H9 (cell line): ENCODE measurements at regions not wholly inside any gene's neighbourhood (a gene's known extent, or its start where the extent isn't known, plus 50 kb on each side); places are given as distances from the start of the nearest gene placed in this dataset.
A peak's percentile ranks its signal among the peaks of the same experiment; 100 is the strongest.

Experiments
- DNase-seq: peaks from one replicate; pipeline ENCODE4 v3.0.0-alpha.2; 2017
- H2AFZ ChIP-seq: one replicate; pipeline ENCODE4 v1.6.1; 2013; ENCODE audit warnings: mild to moderate bottlenecking, low read length, control low read depth, moderate library complexity
- H2AK5ac ChIP-seq: 2 replicates; pipeline ENCODE4 v1.6.1; 2013; ENCODE audit warnings: low read length, control low read depth, mixed read lengths; ENCODE audit not compliant: insufficient read length
- H2BK120ac ChIP-seq: one replicate; pipeline ENCODE4 v1.6.1; 2013; ENCODE audit warnings: low read depth, mild to moderate bottlenecking, low read length, control low read depth, inconsistent platforms; ENCODE audit not compliant: poor library complexity, severe bottlenecking
- H2BK12ac ChIP-seq: 2 replicates; pipeline ENCODE4 v1.6.1; 2013; ENCODE audit warnings: low read length, control low read depth, mixed read lengths, low read depth; ENCODE audit not compliant: insufficient read length
- H2BK15ac ChIP-seq: 2 replicates; pipeline ENCODE4 v1.6.1; 2013; ENCODE audit warnings: low read depth, low read length, control low read depth
- H2BK20ac ChIP-seq: one replicate; pipeline ENCODE4 v1.6.1; 2013; ENCODE audit warnings: low read depth, mild to moderate bottlenecking, low read length, control low read depth, inconsistent platforms; ENCODE audit not compliant: poor library complexity, severe bottlenecking
- H2BK5ac ChIP-seq: 2 replicates; pipeline ENCODE4 v1.6.1; 2013; ENCODE audit warnings: low read length, control low read depth, mixed read lengths; ENCODE audit not compliant: insufficient read length
- H3K14ac ChIP-seq: 2 replicates; pipeline ENCODE4 v1.6.1; 2013; ENCODE audit warnings: low read length, control low read depth; ENCODE audit not compliant: insufficient read depth
- H3K18ac ChIP-seq: 2 replicates; pipeline ENCODE4 v1.6.1; 2013; ENCODE audit warnings: low read depth, mild to moderate bottlenecking, mixed read lengths, low read length, control low read depth; ENCODE audit not compliant: insufficient read length
- H3K23ac ChIP-seq: 2 replicates; pipeline ENCODE4 v1.6.1; 2013; ENCODE audit warnings: low read length, control low read depth, mixed read lengths, low read depth; ENCODE audit not compliant: insufficient read length
- H3K23me2 ChIP-seq: 2 replicates; pipeline ENCODE4 v1.6.1; 2013; ENCODE audit warnings: low read depth, mild to moderate bottlenecking, mixed read lengths, low read length, control low read depth; ENCODE audit not compliant: insufficient read length, poor library complexity, severe bottlenecking
- H3K27ac ChIP-seq: 2 replicates; pipeline ENCODE4 v1.5.1; 2013; ENCODE audit warnings: low read length, control low read depth, mixed read lengths, low read depth; ENCODE audit not compliant: insufficient read length
- H3K27me3 ChIP-seq: 2 replicates; pipeline ENCODE4 v1.6.1; 2013; ENCODE audit warnings: low read length, control low read depth, inconsistent platforms; ENCODE audit not compliant: insufficient read depth
- H3K4ac ChIP-seq: 2 replicates; pipeline ENCODE4 v1.6.1; 2013; ENCODE audit warnings: low read depth, mild to moderate bottlenecking, control low read depth, inconsistent platforms, low read length, moderate library complexity
- H3K4me1 ChIP-seq: 2 replicates; pipeline ENCODE4 v1.6.1; 2013; ENCODE audit warnings: low read length, control low read depth, inconsistent platforms; ENCODE audit not compliant: insufficient read depth
- H3K4me2 ChIP-seq: 2 replicates; pipeline ENCODE4 v1.6.1; 2013; ENCODE audit warnings: low read length, control low read depth, mixed read lengths; ENCODE audit not compliant: insufficient read length, insufficient read depth
- H3K56ac ChIP-seq: 2 replicates; pipeline ENCODE4 v1.6.1; 2013; ENCODE audit warnings: low read depth, mild to moderate bottlenecking, mixed read lengths, low read length, control low read depth; ENCODE audit not compliant: insufficient read length
- H3K79me1 ChIP-seq: 2 replicates; pipeline ENCODE4 v1.6.1; 2013; ENCODE audit warnings: low read depth, mild to moderate bottlenecking, moderate library complexity, low read length, control low read depth, inconsistent platforms; ENCODE audit not compliant: insufficient read depth, poor library complexity, severe bottlenecking
- H3K79me2 ChIP-seq: 2 replicates; pipeline ENCODE4 v1.6.1; 2013; ENCODE audit warnings: low read length, control low read depth, inconsistent platforms; ENCODE audit not compliant: insufficient read depth
- H3K9ac ChIP-seq: 2 replicates; pipeline ENCODE4 v1.6.1; 2013; ENCODE audit warnings: low read length, control low read depth, mixed read lengths; ENCODE audit not compliant: insufficient read length; ENCODE audit errors: extremely low read depth
- H3K9me3 ChIP-seq: one replicate; pipeline ENCODE4 v1.6.1; 2013; ENCODE audit warnings: low read depth, low read length, inconsistent platforms; ENCODE audit not compliant: control insufficient read depth
- H3T11ph ChIP-seq: one replicate; pipeline ENCODE4 v1.6.1; 2013; ENCODE audit warnings: mild to moderate bottlenecking, low read length, control low read depth, inconsistent platforms
- H4K20me1 ChIP-seq: one replicate; pipeline ENCODE4 v1.6.1; 2013; ENCODE audit not compliant: control insufficient read depth, insufficient read length, insufficient read depth
- H4K5ac ChIP-seq: 2 replicates; pipeline ENCODE4 v1.6.1; 2013; ENCODE audit warnings: low read depth, mild to moderate bottlenecking, mixed read lengths, low read length, control low read depth; ENCODE audit not compliant: insufficient read length
- H4K8ac ChIP-seq: replicated peaks from 2 replicates; pipeline ENCODE4 v1.6.1; 2013; ENCODE audit warnings: low read length, control low read depth, mixed read lengths, low read depth; ENCODE audit not compliant: insufficient read length
- H4K91ac ChIP-seq: 2 replicates; pipeline ENCODE4 v1.6.1; 2013; ENCODE audit warnings: low read depth, mild to moderate bottlenecking, moderate library complexity, mixed read lengths, low read length, control low read depth; ENCODE audit not compliant: insufficient read length
- H3K27ac Mint-ChIP-seq, 3 experiments: 2 replicates in 2 of 3; 3 replicates in 1 of 3; pipeline ENCODE4 v1.8.0; 2020 to 2021; ENCODE audit warnings: mixed read lengths in 3 of 3, mild to moderate bottlenecking in 1 of 3, moderate library complexity in 1 of 3
- H3K27me3 Mint-ChIP-seq: 2 replicates; pipeline ENCODE4 v1.8.0; 2021; ENCODE audit warnings: low read depth, mild to moderate bottlenecking, moderate library complexity, mixed read lengths
- H3K36me3 Mint-ChIP-seq, 3 experiments: 2 replicates in 2 of 3; 3 replicates in 1 of 3; pipeline ENCODE4 v1.8.0; 2020 to 2021; ENCODE audit warnings: low read depth in 3 of 3, mixed read lengths in 3 of 3; ENCODE audit not compliant: insufficient read depth in 1 of 3
- H3K4me1 Mint-ChIP-seq, 2 experiments: 2 replicates each; pipeline ENCODE4 v1.8.0; 2020; ENCODE audit warnings: mixed read lengths in 2 of 2
- H3K4me3 Mint-ChIP-seq, 2 experiments: 2 replicates in 1 of 2; 3 replicates in 1 of 2; pipeline ENCODE4 v1.8.0; 2020 to 2021; ENCODE audit warnings: mild to moderate bottlenecking in 2 of 2, mixed read lengths in 2 of 2, moderate library complexity in 1 of 2
- H3K9me3 Mint-ChIP-seq, 2 experiments: 2 replicates in 1 of 2; 3 replicates in 1 of 2; pipeline ENCODE4 v1.8.0; 2020; ENCODE audit warnings: mild to moderate bottlenecking in 2 of 2, mixed read lengths in 2 of 2, moderate library complexity in 1 of 2
- CTCF ChIP-seq: fragments of 200-600 bp; sonication (generic); conservative IDR thresholded peaks from 3 replicates; pipeline ENCODE4 v1.8.0; 2021; ENCODE audit warnings: antibody characterized with exemption, mild to moderate bottlenecking
- WGBS: extraction: QIAGEN DNeasy Blood & Tissue Kit; methylation state at CpG from one replicate; pipeline ENCODE4 v1.1.7; 2013; ENCODE audit warnings: missing lambda C conversion rate, low lambda C conversion rate, mixed read lengths; ENCODE audit not compliant: insufficient read length; ENCODE audit errors: extremely low coverage; 5-methylcytosine and 5-hydroxymethylcytosine counted together

GRCh38 chr1:43036932-43037331 lies 78.3 kb upstream of the SLC2A1 start:
- Histone ChIP-seq H3T11ph (no peak overlapping the region), H3K14ac (no peak overlapping the region), H2BK12ac (no peak overlapping the region), H4K20me1 (no peaks in the 10 kb centered on the region), H4K91ac (no peak overlapping the region), H4K5ac (no peak overlapping the region), H2BK5ac (no peak overlapping the region), H2BK20ac (no peak overlapping the region), H3K9me3 (no peaks in the 10 kb centered on the region), H2BK120ac (no peak overlapping the region), H3K56ac (no peak overlapping the region), H3K23ac (no peak overlapping the region), H3K23me2 (no peaks in the 10 kb centered on the region), H3K4me1 (no peaks in the 10 kb centered on the region), H2AK5ac (no peak overlapping the region), H3K79me2 (no peaks in the 10 kb centered on the region), H3K79me1 (no peaks in the 10 kb centered on the region), H3K18ac (no peak overlapping the region), H3K9ac (no peak overlapping the region), H2BK15ac (no peak overlapping the region), H3K4ac (no peak overlapping the region), H4K8ac (no peak overlapping the region), H3K27ac (no peak overlapping the region), H3K27me3 (no peaks in the 10 kb centered on the region), H3K4me2 (no peak overlapping the region), H2AFZ (no peak overlapping the region)
- H3K27ac Mint-ChIP-seq = peak overlapping the region in 1 of 3 experiments; percentile 17; a peak in 2 of 7 replicates
- no CpG with 5 or more reads among the region's 7 CpGs for WGBS
- no peaks in the 10 kb centered on the region; a peak in 1 of 5 replicates for H3K9me3 Mint-ChIP-seq
- H3K4me1 Mint-ChIP-seq = peaks cover 20 to 33% of the 10 kb centered on the region in 2 experiments
- no peak for TF ChIP-seq CTCF
- no peak for DNase-seq
- H3K27me3 Mint-ChIP-seq = no peaks in the 10 kb centered on the region; the same call in 1 of the 2 replicates
- no peaks in the 10 kb centered on the region for H3K36me3 Mint-ChIP-seq
- H3K4me3 Mint-ChIP-seq = no peak overlapping the region
